ENCODE measurements at regions not wholly inside any gene's neighbourhood (a gene's known extent, or its start where the extent isn't known, plus 50 kb on each side); places are given as distances from the start of the nearest gene placed in this dataset.

- no peak for TF ChIP-seq CTCF (IDR thresholded peaks at IDR 0.05; ENCODE audit: poor library complexity, severe bottlenecking)
- no peak for TF ChIP-seq POLR2AphosphoS5 (IDR thresholded peaks at IDR 0.05)
- TF ChIP-seq MXI1 (conservative IDR thresholded peaks at IDR 0.05; ENCODE audit: poor library complexity, severe bottlenecking): no peak
- no peak for TF ChIP-seq TAF1 (IDR thresholded peaks at IDR 0.05; ENCODE audit: low read depth)
- no peak for TF ChIP-seq EZH2 (IDR thresholded peaks at IDR 0.05; ENCODE audit: borderline replicate concordance, insufficient read depth, low read length, poor library complexity, severe bottlenecking)
- TF ChIP-seq EP300 (conservative IDR thresholded peaks at IDR 0.05; ENCODE audit: poor library complexity, severe bottlenecking): no peak
- no peak for TF ChIP-seq RAD21 (conservative IDR thresholded peaks at IDR 0.05)
- no peak for TF ChIP-seq REST (IDR thresholded peaks at IDR 0.05; ENCODE audit: borderline replicate concordance)
- TF ChIP-seq SMC3 (conservative IDR thresholded peaks at IDR 0.05; ENCODE audit: poor library complexity): no peak
Observed at GRCh38 chr2:45330108-45330507, 281.0 kb downstream of the SRBD1 start.
